H54 (cell line): ENCODE measurements at regions not wholly inside any gene's neighbourhood (a gene's known extent, or its start where the extent isn't known, plus 50 kb on each side); places are given as distances from the start of the nearest gene placed in this dataset.
A peak's percentile ranks its signal among the peaks of the same experiment; 100 is the strongest.

Experiments used
- DNase-seq: peaks from one replicate; pipeline ENCODE4 v3.0.0; 2011; ENCODE audit warnings: low spot score, mixed read lengths; ENCODE audit not compliant: insufficient read length
- FAIRE-seq: peaks from 3 replicates; lab custom pipeline; 2011; peaks lifted over from hg19 to GRCh38; lab: Jason Lieb, UNC
- POLR2A ChIP-seq: IDR thresholded peaks from 2 replicates; pipeline ENCODE4 v1.6.1; 2011; ENCODE audit warnings: low read depth, mild to moderate bottlenecking, low read length

- TF ChIP-seq POLR2A, result no peak
- no peak for FAIRE-seq
- DNase-seq, result no peak
Measured at GRCh38 chr7:130933919-130934318, 199.9 kb upstream of the KLF14 start.

GRCh38 chr7:130935564-130936157 lies 201.7 kb upstream of the KLF14 start:
- FAIRE-seq (no peak), DNase-seq (no peak)
- TF ChIP-seq POLR2A, result no peak

GRCh38 chr7:130936202-130936931 lies 202.4 kb upstream of the KLF14 start:
- DNase-seq, result no peak
- no peak for TF ChIP-seq POLR2A
- FAIRE-seq, result no peak

DNA sequence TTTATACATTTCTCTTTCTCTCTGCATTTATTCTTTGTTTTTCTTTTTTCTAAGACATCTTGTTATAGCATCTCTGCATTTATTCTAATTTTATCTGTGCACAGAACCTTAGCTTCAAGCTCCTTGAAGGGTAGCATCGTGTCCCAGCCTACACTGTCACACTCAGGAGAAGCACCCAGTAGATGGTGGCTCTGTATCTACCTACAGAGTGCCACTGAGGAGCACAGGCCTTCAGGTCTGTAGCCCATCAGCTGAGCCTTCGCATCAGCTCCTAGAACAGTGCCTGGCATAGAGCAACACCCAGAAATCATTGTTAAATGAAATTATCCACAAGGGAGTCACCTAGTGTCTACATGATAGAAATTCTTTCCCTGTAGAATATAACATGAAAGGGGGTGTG lies 203.0 kb upstream of the KLF14 start:
- TF ChIP-seq POLR2A, result no peak
- FAIRE-seq (no peak), DNase-seq (no peak)

DNA sequence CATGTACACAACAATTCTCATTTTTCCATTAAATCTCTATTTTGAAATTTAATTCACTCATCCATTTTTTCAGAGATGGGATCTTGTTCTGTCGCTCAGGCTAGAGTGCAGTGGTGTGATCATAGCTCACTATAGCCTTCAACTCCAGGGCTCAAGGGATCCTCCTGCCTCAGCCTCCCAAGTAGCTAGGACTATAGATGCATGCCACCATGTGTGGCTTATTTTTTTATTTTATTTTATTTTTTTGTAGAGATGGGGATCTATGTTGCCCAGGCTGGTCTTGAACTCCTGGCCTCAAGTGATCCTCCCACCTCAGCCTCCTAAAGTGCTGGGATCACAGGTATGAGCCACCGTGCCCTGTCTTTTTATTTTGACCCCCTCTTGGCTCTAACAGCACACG lies 203.8 kb upstream of the KLF14 start:
- DNase-seq (no peak), FAIRE-seq (no peak)
- no peak for TF ChIP-seq POLR2A

- DNase-seq (no peak), FAIRE-seq (no peak)
- no peak for TF ChIP-seq POLR2A
Measured at GRCh38 chr7:130938661-130939060, 204.7 kb upstream of the KLF14 start.

- FAIRE-seq (no peak), DNase-seq (no peak)
- TF ChIP-seq POLR2A, result no peak
Measured at GRCh38 chr7:130939321-130940095, 205.5 kb upstream of the KLF14 start.

DNA sequence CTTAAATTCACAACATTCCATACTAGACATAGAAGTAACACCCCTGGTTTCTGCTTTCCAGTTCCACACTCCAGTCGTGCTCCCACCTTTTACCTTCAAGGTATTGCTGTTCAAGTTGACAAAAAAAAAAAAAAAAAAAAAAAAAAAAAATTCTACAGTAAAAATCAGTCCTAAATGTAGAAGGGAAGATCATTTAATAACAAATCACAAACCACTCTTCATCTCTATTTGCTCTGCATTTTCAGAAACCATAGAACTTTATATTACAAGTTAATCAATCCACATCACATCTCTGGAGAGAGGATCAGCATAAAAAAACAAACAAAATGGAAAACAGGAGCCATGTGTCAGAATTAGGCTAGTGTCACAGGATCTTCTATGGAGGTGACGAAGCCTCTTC lies 206.3 kb upstream of the KLF14 start:
- FAIRE-seq (no peak), DNase-seq (no peak)

GRCh38 chr7:130940907-130941306 lies 206.9 kb upstream of the KLF14 start:
- no peak for TF ChIP-seq POLR2A
- no peak for DNase-seq
- no peak for FAIRE-seq

More for the DNA sequence above, 206.3 kb upstream of the KLF14 start:
- TF ChIP-seq POLR2A, result no peak

DNA sequence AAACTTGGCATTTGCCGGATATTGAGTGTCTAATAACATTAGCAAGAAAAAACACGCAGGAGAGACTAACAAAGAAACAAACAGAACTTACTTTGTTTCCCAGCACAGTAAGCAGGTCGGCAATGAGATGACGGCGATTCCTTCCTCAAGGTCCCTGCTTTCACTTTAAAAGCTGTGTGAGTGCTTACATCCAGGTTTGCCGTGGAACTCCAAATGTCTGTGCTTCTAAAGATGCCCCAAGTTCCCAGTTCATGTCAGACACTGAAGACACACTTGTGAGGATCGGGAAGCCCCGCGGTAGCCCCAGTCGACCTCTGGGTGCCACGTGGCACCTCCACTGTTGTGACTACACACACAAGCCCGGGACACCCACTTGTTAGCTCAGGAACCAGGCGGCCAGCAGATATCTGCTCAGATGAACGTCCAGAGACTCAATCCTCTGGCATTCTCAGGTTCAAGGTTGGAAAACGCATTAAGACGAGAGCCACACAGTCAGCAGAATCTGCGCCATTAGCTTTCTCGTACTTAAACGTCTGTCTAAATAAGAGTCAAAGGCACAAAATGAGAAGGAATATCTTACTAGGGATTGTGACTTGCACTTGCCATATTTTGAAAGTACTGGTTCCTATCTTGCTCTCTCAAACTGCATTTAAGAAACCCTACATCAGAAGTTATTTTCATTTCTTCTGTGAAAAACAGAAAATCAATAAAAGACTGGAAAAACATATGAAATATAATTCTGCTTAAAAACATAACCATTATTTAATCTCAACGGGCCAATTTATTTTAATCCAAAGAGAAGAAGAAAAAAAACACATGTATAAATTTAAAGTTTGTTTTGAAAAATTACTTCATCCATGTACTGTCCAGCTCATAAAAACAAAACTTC lies 207.6 kb upstream of the KLF14 start:
- no peak for DNase-seq
- TF ChIP-seq POLR2A, result no peak
- FAIRE-seq, result peak; percentile 67

- peak; percentile 70 for FAIRE-seq
Measured at GRCh38 chr7:130942211-130942964, 208.4 kb upstream of the KLF14 start.

GRCh38 chr7:130943336-130943901 lies 209.4 kb upstream of the KLF14 start:
- peak; percentile 94 for FAIRE-seq
- DNase-seq, result no peak
- no peak for TF ChIP-seq POLR2A

More at GRCh38 chr7:130942211-130942964, 208.4 kb upstream of the KLF14 start:
- no peak for TF ChIP-seq POLR2A
- no peak for DNase-seq

GRCh38 chr7:130943981-130944380 lies 210.0 kb upstream of the KLF14 start:
- no peak for TF ChIP-seq POLR2A
- FAIRE-seq (no peak), DNase-seq (no peak)
